ENCODE measurements at regions not wholly inside any gene's neighbourhood (a gene's known extent, or its start where the extent isn't known, plus 50 kb on each side); places are given as distances from the start of the nearest gene placed in this dataset.
"Not testable (repeated sequence)": the region's sequence is repeated elsewhere in the genome, so short reads cannot be mapped to it uniquely, and the experiment has no call there.

- DNase-seq = not testable (repeated sequence)
These were observed 663.2 kb upstream of the BCHE start for GRCh38 chr3:166500420-166500819.

- no peak for DNase-seq
These were observed 662.4 kb upstream of the BCHE start for GRCh38 chr3:166499636-166500035.

GRCh38 chr3:166498446-166498845 is 661.2 kb upstream of the BCHE start:
- no peak for DNase-seq

- no peak for DNase-seq
These were observed 652.6 kb upstream of the BCHE start for GRCh38 chr3:166489826-166490225.

- DNase-seq = no peak
These were observed 651.9 kb upstream of the BCHE start for GRCh38 chr3:166488977-166489672.

GRCh38 chr3:166484470-166484869 is 647.2 kb upstream of the BCHE start:
- no peak for DNase-seq

GRCh38 chr3:166481340-166481739 is 644.1 kb upstream of the BCHE start:
- DNase-seq = no peak

- no peak for DNase-seq
These were observed 641.1 kb upstream of the BCHE start for GRCh38 chr3:166478356-166478755.

GRCh38 chr3:166473501-166473900 is 636.3 kb upstream of the BCHE start:
- no peak for DNase-seq

- no peak for DNase-seq
These were observed 634.8 kb upstream of the BCHE start for GRCh38 chr3:166472015-166472414.

GRCh38 chr3:166471074-166471767 is 634.0 kb upstream of the BCHE start:
- DNase-seq = no peak

GRCh38 chr3:166462891-166463470 is 625.8 kb upstream of the BCHE start:
- no peak for DNase-seq

- DNase-seq = no peak
These were observed 624.4 kb upstream of the BCHE start for GRCh38 chr3:166461626-166462025.

GRCh38 chr3:166457382-166457781 is 620.2 kb upstream of the BCHE start:
- DNase-seq = no peak

GRCh38 chr3:166456286-166456685 is 619.1 kb upstream of the BCHE start:
- DNase-seq = no peak

- DNase-seq = no peak
These were observed 618.5 kb upstream of the BCHE start for GRCh38 chr3:166455744-166456143.

GRCh38 chr3:166453478-166453877 is 616.3 kb upstream of the BCHE start:
- DNase-seq = no peak

- DNase-seq = no peak
These were observed 614.8 kb upstream of the BCHE start for GRCh38 chr3:166451997-166452396.

- DNase-seq = no peak
These were observed 610.3 kb upstream of the BCHE start for GRCh38 chr3:166447513-166447912.

GRCh38 chr3:166446986-166447385 is 609.8 kb upstream of the BCHE start:
- no peak for DNase-seq

- DNase-seq = no peak
These were observed 609.1 kb upstream of the BCHE start for GRCh38 chr3:166446291-166446690.

- peak in 1 of 2 donors; percentile 21 for DNase-seq
These were observed 608.6 kb upstream of the BCHE start for GRCh38 chr3:166445865-166446264.

GRCh38 chr3:166444756-166445155 is 607.5 kb upstream of the BCHE start:
- no peak for DNase-seq

- DNase-seq = no peak
These were observed 607.1 kb upstream of the BCHE start for GRCh38 chr3:166444336-166444735.
